AML-193 (cell line): ENCODE measurements at regions not wholly inside any gene's neighbourhood (a gene's known extent, or its start where the extent isn't known, plus 50 kb on each side); places are given as distances from the start of the nearest gene placed in this dataset.

ENCODE experiments used
- DNase-seq, 2 experiments: peaks; one replicate each; lab custom pipeline; 2025; lab: John Stamatoyannopoulos, UW

DNA sequence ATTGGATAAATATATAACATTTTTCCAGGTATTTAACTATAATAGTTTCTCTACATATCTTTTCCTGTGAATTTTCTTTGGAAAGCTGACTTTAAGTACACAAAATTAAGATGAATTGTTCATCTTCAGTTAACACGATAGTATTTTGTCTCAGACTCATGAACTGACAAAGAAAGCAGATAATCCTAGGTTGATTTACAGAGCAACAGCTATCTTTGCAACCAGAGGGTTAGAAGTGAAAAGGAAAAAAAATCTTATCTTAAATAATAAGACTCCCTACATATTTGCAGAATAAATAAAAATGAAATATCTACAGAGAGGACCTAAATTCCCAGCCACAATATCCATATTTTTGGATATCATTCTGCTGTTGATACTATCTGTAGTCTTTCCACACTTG is 350.2 kb upstream of the GRM7 start:
- no peak for DNase-seq

DNA sequence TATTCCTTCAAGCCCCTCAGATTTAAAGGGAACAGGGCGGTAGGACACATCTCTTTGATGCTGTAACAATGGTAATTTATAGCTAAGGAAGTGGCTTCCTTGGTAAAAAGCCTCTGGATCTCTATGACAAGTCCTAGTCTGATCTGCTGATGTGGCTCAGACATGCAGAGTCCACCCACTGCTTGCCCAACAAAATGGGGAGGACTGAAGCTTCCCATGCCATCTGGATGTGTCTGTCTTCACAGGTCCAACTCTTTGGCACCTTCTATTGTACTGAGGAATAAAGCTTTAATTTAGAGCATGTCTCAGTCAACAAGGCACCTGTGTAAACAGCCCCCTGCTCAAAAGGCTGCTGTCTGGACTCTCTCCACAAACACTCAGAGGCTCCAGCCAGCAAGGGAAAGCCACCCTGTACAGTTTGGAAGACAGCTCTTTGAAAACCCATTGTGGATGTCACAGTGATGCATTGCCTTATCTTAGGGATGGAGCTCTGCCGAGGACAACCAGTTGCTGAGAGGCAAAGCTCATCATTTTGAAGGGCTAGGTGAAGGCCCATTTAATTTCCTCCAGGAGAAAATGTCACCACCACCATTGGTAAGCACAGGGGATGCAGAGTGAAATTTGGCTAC is 348.6 kb upstream of the GRM7 start:
- DNase-seq = no peak

DNA sequence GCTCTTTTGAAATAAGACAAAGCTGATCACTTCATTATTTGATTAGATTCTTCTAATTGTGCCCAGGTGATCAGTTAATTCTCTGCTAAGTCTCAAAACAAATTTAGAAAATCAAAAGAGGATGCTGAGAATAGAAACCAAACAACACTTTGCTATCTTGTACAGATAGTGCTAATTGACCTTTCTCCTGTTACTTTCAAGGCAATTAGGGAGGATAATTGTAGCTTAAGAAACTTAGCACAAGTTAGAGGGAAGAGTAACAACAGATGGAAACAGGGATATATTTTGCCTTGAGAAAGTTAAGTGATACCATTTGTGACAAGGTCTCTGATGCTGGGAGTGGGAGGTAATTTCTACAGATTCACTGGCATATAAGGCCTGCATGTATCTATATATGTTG is 344.8 kb upstream of the GRM7 start:
- DNase-seq = no peak

DNA sequence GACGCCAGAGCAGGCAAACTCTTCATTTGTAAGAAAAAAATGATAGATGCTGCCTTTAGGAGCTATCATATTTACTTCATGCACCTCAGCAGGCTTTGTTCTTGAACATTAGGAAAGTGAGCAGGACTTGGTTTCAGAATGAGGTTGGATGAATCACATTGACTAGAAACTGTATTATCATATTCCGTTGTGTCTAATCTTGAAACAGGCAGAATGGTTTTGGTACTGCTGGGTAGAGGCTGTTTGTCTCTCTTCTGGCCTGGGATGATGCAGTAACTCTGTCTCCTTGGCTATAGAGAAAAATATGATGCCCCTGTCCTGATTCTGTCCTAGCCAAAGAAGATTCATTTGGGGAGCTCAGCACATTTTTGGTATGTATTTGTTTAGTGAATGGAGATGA is 344.2 kb upstream of the GRM7 start:
- DNase-seq = no peak

DNA sequence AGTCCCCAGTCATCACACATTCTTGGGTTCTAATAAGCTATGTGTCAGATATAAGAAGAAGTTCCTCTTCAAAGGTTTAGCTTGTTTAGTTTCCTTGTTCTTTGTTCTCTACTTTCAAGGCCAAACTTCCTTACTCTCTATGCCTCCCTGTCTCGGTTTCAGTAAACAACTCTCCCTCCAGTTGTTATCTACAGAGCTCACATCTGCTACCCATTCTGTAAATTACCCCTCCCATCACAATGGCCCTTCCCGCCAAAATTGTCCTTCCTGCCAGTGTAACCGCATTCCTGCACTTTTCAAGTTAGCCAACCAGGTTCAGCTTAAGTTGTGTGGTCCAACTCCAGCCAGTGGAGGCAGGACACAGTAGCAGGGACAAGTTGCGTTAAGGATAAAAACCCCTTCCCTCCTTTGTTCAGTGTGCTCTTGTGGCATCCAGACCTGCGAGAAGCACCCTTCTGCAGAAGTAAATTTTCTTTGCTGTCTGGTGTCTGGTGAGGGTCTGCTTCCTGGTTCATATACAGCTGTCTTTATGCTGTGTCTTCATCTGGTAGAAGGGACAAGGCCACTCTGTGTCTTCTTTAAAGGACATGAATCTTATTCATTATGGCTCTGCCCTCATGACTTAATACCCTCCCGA is 342.1 kb upstream of the GRM7 start:
- DNase-seq = no peak

DNA sequence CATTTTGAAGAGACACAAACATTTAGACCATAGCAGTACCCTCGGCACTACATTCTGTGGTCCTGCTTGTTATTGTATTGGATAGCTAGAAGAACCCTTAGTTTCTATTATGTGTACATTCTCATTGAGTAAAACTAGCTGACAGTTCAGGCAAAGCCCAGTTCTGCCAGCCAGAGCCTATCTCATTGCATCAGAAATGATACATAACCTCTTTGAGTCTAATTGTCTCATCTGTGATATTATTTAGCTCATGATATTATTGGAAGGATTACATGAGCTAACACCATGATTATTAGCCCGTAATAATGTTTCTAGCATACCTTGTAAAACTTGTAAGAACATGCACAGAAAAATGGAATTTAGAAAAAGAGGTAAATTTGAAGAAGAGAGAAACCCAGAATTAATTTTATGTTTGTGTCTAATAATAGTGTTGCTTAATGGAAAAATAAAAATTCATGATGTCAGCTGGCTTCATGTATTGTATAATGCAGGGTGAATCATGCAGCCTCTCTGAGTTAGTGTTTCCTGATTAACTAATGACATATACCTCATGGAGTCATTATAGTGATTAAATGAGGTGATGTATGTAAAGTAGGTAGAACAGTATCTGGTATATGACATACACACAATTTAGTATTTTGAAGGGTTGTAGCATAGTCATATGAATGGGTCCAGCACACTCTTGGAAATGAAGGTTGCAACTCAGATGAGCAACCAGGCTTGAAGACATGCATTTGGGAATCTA is 339.4 kb upstream of the GRM7 start:
- no peak for DNase-seq

DNA sequence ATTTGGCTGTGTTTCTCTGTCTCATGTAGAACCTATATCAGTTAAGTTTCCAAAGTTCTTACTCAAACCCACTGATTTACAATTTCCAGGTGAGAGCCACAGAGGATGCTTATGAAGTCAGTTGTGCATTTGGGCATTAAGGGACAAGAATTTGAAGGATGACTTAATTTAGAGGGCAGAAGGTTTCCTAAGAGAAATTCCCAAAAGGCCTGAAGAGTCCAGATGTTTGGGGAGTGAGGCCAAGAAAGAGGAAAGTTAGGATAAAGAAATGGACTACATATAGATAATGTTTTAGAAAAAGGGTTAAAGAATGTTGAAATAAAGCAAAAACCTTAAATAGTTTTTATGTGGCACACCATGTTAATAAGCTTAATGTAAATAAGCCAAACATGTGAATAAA is 338.7 kb upstream of the GRM7 start:
- DNase-seq = no peak

DNA sequence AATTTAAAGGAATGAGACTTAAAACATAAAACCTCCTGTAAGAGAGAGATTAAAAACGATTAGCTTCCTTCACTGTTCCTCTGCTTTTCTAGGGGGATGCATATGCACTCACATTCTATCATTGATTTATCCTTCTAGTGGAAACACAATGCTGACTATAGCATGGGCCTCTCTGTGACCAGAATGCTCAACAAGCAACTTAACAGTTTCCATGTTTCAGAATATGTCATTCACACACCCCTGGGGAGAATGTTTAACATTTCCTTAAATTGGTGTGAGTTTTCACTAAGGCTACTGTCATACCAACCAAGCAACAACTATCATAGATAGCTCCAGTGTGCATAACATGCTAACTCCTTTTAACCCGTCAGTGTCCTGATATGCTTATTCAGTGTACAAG is 337.9 kb upstream of the GRM7 start:
- no peak for DNase-seq

DNA sequence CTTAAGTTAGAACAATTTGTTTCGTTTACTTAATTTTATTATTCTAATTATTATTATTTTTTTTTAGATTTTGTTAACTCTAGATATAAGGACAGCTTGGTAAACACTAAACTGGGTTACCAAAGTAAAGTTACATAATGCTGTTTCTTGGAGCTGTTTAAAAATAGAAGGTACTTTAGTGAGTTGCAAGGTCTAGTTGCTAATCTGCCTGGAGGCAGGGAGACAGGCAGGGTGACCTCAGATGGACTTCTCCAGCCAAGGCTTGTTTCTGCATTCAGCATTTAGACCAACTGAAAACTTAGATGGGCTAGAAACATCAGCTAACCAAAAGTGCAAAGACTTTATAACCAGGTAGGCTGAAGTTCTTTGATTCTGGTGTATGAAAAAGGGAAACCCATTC is 336.4 kb upstream of the GRM7 start:
- no peak for DNase-seq

DNA sequence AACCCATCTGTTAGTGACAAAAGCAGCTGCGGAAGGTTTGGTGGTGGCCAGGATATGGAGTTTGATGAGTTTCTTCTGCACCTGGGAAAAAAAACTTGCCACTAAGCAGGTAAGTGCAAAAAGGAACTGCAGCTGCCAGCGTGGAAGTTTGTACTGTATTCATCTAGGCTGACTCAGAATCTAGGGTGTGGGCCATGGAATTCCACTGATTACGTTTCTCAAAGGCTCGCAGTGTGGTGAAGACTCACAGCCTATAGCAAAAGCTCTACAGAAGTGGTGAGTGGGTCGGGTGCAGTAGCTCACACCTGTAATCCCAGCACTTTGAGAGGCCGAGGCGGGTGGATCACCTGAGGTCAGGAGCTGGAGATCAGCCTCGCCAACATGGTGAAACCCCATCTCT is 334.6 kb upstream of the GRM7 start:
- no peak for DNase-seq

DNA sequence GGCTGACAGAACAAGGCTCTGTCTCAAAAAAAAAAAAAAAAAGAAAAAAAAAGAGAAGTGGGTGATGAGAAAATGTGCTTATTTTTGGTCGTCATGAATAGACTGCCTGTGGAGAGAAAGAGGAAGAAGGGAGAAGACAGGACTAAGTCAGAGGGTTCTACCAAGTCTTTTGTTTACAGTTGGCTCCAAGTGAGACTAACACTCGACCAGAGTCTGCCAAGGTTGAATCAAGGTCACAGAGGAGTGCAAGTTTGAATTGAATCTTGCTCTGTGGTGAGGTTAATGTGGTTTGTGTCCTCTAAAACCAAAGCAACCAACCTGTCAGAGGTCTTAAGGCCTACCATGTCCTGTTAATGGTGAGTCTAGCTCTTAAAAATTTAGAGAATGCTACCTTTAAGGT is 334.1 kb upstream of the GRM7 start:
- no peak for DNase-seq

DNA sequence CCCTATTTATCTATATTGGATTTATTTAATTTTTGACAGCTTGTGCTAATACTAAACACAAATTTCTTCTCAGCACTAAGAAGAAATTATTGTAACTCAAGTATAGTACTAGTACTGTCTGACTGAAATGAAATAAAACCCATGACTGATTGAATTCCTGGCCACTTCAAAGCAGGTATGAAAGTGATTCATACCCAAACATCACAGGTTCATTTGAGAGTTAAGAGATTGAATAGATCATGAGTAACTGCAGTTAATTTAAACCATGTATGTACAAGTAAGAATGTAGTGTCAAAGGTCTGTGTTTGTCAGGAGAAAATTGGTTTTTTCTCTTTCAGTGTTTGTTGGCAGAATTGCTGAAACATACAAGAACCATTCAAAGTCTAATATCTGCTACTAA is 332.0 kb upstream of the GRM7 start:
- DNase-seq = no peak

DNA sequence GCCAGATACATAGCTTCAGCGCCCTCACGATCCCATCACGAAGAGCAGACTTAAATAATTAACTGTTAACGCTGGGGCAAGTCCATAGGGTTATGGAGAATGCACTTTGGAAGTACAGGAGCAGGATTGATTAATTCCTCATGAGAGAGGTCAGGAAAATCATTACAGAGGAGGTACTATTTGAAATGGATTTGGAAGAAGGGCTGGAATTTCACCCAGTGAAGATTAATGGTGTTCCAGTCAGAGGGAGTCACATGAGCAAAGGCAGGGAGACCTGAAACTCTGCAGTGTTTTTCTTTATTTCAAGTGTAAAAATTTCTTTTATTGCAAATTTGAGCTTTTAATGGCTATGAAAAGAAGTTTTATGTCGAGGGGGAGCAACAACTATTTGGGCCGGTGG is 329.8 kb upstream of the GRM7 start:
- no peak for DNase-seq

DNA sequence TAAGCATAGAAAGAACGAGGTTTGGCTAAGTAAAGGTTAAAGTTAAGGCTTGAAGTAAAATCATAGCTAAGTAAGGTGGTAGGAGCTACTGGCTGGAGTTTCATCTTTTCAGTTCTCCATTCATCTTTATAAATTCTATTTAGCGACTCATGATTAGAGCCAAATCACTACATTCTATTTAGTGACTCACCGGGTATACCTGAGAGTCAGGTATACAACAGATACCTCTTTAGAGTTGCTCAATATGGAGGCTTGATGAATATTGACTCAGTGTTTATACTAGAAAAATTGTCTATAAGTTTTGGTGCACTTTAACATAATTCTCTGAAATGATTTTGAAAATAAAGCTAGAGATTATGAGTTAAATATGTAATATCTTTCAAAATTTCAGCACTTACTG is 328.8 kb upstream of the GRM7 start:
- DNase-seq = no peak

DNA sequence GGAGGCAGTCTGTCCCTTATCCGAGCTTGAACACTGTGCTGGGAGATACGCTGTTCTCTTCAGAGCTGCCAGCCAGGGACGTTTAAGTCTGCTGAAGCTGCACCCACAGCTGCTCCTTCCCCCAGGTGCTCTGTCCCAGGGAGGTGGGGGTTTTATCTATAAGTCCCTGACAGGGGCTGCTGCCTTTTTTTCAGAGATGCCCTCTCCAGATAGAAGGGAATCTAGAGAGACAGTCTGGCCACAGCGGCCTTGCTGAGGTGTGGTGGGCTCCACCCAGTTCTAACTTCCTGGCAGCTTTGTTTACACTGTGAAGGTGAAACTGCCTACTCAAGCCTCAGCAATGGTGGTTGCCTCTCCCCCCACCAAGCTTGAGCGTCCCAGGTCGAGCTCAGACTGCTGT is 319.9 kb upstream of the GRM7 start:
- no peak for DNase-seq

DNA sequence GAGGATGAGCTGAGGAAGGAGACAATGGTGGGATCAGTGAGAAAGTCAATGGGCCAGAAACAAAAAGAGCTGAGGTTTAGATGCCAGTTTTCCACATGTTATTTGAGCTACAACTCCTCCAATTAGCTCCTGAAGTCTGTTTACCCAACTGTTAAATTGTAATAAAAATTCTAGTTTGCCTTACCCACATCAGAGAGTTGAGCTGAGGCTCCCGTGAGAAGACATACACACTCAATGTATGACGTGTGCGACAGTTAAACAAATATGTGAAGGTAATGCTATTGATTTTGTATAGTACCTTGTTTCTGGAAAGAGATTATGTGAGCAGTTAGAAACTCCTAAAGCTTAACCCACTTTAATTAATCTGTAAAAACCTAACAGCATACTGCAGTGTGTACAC is 318.1 kb upstream of the GRM7 start:
- DNase-seq = no peak

DNA sequence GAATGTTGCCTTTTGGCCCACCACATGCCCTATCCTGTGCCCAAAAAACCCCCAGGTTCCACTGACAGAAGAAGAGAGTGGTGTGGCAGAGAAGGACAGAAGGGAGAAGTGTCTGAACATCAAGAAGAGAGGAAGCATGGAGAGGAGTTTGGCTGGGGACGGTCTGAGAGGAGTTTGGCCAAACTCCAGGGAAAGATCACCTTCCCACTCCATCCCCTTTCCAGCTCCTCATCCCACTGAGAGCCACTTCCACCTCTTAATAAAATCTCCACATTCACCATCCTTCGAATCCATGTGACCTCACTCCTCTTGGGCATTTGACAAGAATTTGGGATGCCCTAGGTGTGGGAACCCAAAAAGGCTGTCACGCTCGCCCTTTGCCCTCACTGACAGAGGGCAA is 311.6 kb upstream of the GRM7 start:
- DNase-seq = no peak

DNA sequence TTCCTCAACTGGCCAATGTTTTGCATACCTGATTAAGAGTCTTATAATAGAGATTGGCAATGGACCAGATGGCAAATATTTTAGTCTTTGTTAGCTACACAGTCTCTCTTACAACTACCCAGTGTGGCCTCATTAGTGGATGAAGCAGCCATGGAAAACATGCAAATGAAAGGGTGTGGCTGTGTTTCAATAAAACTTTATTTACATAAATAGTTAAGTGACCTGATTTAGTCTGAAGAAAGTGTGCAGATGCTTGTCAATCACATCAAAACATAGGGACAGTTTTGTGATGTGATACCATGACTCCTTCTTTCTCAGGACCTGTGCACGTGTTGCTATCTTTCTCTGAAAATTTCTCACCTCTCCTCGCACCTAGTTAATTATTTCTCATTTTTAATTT is 309.8 kb upstream of the GRM7 start:
- DNase-seq = no peak

DNA sequence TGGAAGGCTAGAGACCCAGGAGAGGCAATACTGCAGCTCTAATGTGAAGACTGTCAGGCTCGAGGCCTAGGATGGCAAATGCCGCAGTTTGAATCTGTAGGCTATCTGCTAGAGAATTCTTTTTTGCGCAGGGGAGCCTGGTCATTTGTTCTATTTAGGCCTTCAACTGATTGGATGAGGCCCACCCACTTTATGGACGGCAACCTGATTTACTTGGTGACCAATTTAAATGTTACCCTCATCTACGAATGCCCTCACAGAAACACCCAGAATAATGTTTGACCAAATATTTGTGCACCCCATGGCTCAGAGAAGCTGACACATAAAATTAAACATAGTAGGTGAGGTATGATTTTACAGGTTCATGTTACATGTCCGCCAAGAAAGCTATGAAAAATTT is 300.7 kb upstream of the GRM7 start:
- no peak for DNase-seq

DNA sequence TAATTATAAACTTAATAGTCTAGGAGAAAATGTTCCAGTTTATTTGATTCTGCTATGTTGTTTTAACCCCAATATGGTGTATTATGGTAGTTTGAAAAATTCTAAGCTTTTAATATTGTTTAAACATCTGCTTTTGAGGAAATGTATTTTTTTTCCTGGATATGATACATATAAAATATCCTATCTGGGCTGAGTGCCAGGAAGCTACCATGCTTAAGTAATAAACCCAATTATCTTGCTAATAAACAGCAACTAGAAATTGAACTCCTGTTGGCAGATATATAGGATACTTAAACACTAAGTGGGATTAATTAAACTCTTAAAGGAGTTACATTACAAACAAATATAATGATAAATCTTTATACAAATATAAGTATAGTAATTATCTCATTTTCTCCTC is 293.7 kb upstream of the GRM7 start:
- DNase-seq = no peak

DNA sequence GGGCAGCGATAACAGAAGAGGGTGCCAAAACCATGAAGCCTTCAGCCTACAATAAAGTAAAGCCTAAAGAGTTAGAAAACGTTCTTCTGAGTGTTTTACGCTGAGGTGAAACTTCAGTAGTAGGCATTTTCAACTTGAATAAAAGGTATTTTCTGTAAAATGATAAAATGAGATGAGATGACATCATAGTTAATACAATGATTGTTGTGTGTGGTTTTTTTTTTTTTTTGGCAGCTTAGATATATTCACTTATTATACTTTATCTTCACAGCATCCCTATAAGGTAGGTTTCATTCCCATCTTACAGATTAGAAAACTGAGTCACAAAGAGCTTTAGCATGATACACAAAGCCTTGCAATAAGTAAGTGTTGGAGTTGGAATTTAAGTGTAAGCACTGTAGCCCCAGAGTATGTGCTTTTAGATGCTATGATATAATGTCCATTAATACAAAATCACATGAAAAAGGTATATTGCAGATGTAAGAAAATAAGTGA is 291.9 kb upstream of the GRM7 start:
- no peak for DNase-seq

DNA sequence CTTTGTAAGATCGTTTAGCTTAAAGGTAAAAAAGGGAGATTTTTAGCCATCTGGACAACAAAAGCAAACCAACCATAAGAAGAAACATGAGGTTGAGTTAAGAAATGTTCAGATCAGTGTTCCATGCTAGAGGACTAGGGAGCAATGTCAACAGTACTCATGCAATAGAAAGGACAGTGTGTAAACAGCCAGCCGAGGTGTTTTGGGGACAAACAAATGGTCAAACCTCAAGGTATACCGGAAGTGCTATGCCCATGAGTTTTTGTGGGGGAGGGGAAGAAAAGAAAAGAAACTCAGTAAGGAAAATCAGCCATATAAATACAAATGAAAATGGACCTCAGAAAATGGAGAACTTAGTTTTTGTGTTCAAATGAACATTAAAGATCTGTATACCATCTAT is 289.5 kb upstream of the GRM7 start:
- DNase-seq = no peak

DNA sequence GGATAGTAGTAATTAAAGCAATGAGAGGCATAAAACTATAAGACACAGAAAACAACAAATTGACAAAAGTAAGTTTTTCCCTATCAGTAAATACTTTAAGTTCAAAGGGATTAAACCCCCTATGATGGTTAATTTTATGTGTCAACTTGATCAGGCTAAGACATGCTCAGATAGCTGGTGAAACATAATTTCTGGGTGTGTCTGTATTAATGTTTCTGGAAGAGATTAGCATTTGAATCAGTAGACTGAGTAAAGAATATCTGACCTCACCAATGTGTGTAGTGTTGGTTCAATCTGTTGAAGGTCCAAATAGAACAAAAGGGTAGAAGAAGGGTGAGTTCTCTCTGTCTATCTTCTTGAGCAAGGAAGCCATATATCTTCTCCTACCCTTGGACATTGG is 283.3 kb upstream of the GRM7 start:
- DNase-seq = no peak

DNA sequence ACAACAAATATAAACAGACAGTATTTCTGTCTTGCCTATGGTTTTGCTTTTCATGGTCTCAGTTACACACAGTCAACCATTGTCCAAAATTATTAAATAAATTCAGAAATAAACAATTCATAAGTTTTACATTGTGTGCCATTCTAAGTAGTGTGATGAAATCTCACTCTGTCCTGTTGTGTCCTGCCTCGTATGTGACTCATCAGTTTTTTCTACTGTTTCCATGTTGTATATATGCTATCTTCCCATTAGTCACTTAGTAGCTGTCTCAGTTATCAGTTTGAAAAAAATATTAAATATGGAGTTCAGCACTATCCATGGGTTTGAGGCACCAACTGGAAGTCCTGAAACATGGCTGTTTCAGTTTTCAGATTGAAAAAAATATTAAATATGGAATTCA is 282.4 kb upstream of the GRM7 start:
- no peak for DNase-seq
